Upper lobe of left lung (tissue), 4 donors: ENCODE measurements at regions not wholly inside any gene's neighbourhood (a gene's known extent, or its start where the extent isn't known, plus 50 kb on each side); places are given as distances from the start of the nearest gene placed in this dataset.

Source experiments
- EP300 ChIP-seq, 4 donors: sonication (generic); formaldehyde crosslinking; IDR thresholded peaks; one replicate each; pipeline ENCODE4 v1.5.1; 2017; ENCODE audit warnings: antibody characterized with exemption in 4 of 4, control low read depth in 2 of 4
- POLR2A ChIP-seq, 4 donors: fragments of 450-650 bp; IDR thresholded peaks; one replicate each; pipeline ENCODE4 v1.5.1; 2016 to 2017; ENCODE audit warnings: antibody characterized with exemption in 4 of 4, mild to moderate bottlenecking in 2 of 4
- POLR2AphosphoS5 ChIP-seq, 2 donors: sonication (generic); formaldehyde crosslinking; IDR thresholded peaks; one replicate each; pipeline ENCODE4 v1.5.1; 2017; ENCODE audit warnings: antibody characterized with exemption in 2 of 2
- TF ChIP-seq, protein P1 (sequence below), 6 experiments: fragments of 450-650 bp in 4 of 6; fragments of 200-600 bp in 2 of 6; sonication (generic) in 2 of 6; IDR thresholded peaks; one replicate each; pipeline ENCODE4 v1.5.1; 2016 to 2019; ENCODE audit warnings: antibody characterized with exemption in 6 of 6

GRCh38 chr6:21739838-21740237, 146.3 kb downstream of the SOX4 start:
- TF ChIP-seq, protein P1, sequence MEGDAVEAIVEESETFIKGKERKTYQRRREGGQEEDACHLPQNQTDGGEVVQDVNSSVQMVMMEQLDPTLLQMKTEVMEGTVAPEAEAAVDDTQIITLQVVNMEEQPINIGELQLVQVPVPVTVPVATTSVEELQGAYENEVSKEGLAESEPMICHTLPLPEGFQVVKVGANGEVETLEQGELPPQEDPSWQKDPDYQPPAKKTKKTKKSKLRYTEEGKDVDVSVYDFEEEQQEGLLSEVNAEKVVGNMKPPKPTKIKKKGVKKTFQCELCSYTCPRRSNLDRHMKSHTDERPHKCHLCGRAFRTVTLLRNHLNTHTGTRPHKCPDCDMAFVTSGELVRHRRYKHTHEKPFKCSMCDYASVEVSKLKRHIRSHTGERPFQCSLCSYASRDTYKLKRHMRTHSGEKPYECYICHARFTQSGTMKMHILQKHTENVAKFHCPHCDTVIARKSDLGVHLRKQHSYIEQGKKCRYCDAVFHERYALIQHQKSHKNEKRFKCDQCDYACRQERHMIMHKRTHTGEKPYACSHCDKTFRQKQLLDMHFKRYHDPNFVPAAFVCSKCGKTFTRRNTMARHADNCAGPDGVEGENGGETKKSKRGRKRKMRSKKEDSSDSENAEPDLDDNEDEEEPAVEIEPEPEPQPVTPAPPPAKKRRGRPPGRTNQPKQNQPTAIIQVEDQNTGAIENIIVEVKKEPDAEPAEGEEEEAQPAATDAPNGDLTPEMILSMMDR (IDR thresholded peaks at IDR 0.05), result no peak
- TF ChIP-seq EP300 (IDR thresholded peaks at IDR 0.05) (no peak), POLR2A (IDR thresholded peaks at IDR 0.05) (no peak), POLR2AphosphoS5 (IDR thresholded peaks at IDR 0.05) (no peak)
